Esophagus muscularis mucosa (tissue), 4 donors: ENCODE measurements at regions not wholly inside any gene's neighbourhood (a gene's known extent, or its start where the extent isn't known, plus 50 kb on each side); places are given as distances from the start of the nearest gene placed in this dataset.

Source experiments
- DNase-seq: peaks from one replicate; pipeline ENCODE4 v3.0.0-alpha.2; 2017; ENCODE audit errors: extremely low spot score
- H3K27ac ChIP-seq, 4 donors: fragments of 200-600 bp; sonication (generic); replicated peaks in 1 of 4; 1 replicate in 3 of 4; 2 replicates in 1 of 4; pipeline ENCODE4 v1.5.1; 2016 to 2019; ENCODE audit warnings: mild to moderate bottlenecking in 1 of 4
- H3K27me3 ChIP-seq, 4 donors: fragments of 200-600 bp; sonication (generic); one replicate each; pipeline versions ENCODE4 v1.5.1 to v1.6.0; 2016 to 2019
- H3K36me3 ChIP-seq, 4 donors: fragments of 200-600 bp; sonication (generic); one replicate each; pipeline ENCODE4 v1.5.1; 2016 to 2019
- H3K4me1 ChIP-seq, 4 donors: fragments of 200-600 bp; sonication (generic); one replicate each; pipeline ENCODE4 v1.5.1; 2016 to 2019
- H3K4me3 ChIP-seq, 4 donors: fragments of 200-600 bp; sonication (generic); 1 replicate in 2 of 4; 2 replicates in 2 of 4; pipeline ENCODE4 v1.5.1; 2016 to 2019; ENCODE audit warnings: mild to moderate bottlenecking in 4 of 4, moderate library complexity in 1 of 4
- H3K9me3 ChIP-seq, 4 donors: fragments of 200-600 bp; sonication (generic); 1 replicate in 3 of 4; 2 replicates in 1 of 4; pipeline ENCODE4 v1.5.1; 2016 to 2019
- EP300 ChIP-seq: sonication (generic); formaldehyde crosslinking; IDR thresholded peaks from one replicate; pipeline ENCODE4 v1.6.1; 2017; ENCODE audit warnings: antibody characterized with exemption
- POLR2A ChIP-seq: fragments of 450-650 bp; IDR thresholded peaks from one replicate; pipeline ENCODE4 v1.6.1; 2017; ENCODE audit warnings: antibody characterized with exemption, moderate library complexity, mild to moderate bottlenecking, low read depth
- POLR2AphosphoS5 ChIP-seq, 2 donors: sonication (generic); formaldehyde crosslinking; IDR thresholded peaks; one replicate each; pipeline ENCODE4 v1.6.1; 2017; ENCODE audit warnings: antibody characterized with exemption in 2 of 2
- WGBS: methylation state at CpG from one replicate; pipeline ENCODE4 v1.1.5; 2018; 5-methylcytosine and 5-hydroxymethylcytosine counted together
- intact Hi-C: fragments of 100-400 bp; cut with DNase I; formaldehyde crosslinking; loops from one replicate; pipeline ENCODE4 v1.15.1; 2023
- TF ChIP-seq, protein P1 (sequence below), 3 experiments: fragments of 200-600 bp in 2 of 3; fragments of 450-650 bp in 1 of 3; sonication (generic) in 2 of 3; IDR thresholded peaks; one replicate each; pipeline ENCODE4 v1.5.1; 2017 to 2019; ENCODE audit warnings: antibody characterized with exemption in 3 of 3, mild to moderate bottlenecking in 2 of 3, moderate library complexity in 1 of 3

DNA sequence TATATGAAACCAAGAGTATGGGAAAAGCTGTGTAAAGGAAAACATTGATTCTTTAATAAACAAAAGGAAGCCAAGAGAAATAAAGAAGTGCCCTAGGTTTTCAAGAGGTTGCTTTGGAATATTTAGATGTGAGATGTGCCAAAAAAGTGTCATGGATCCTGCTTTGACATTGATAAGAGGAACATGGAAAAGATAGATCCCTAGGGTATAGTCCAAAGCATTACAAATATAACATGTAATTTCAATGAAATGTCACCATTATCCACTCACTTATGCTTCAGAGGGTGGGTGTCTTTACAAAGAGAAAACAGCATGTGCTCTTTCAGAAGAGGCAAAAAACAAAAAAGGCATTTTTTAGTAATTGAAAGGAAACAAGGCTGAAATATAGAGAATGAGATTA, 1196.7 kb downstream of the EFNA5 start:
- Histone ChIP-seq H3K27me3 (no peaks in the 10 kb centered on the region), H3K4me3 (no peak overlapping the region), H3K36me3 (no peaks in the 10 kb centered on the region), H3K4me1 (no peaks in the 10 kb centered on the region), H3K9me3 (no peaks in the 10 kb centered on the region), H3K27ac (no peak overlapping the region)
- intact Hi-C loops, result no loop called here
- TF ChIP-seq, protein P1, sequence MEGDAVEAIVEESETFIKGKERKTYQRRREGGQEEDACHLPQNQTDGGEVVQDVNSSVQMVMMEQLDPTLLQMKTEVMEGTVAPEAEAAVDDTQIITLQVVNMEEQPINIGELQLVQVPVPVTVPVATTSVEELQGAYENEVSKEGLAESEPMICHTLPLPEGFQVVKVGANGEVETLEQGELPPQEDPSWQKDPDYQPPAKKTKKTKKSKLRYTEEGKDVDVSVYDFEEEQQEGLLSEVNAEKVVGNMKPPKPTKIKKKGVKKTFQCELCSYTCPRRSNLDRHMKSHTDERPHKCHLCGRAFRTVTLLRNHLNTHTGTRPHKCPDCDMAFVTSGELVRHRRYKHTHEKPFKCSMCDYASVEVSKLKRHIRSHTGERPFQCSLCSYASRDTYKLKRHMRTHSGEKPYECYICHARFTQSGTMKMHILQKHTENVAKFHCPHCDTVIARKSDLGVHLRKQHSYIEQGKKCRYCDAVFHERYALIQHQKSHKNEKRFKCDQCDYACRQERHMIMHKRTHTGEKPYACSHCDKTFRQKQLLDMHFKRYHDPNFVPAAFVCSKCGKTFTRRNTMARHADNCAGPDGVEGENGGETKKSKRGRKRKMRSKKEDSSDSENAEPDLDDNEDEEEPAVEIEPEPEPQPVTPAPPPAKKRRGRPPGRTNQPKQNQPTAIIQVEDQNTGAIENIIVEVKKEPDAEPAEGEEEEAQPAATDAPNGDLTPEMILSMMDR (IDR thresholded peaks at IDR 0.05), result no peak
- no peak for DNase-seq

DNA sequence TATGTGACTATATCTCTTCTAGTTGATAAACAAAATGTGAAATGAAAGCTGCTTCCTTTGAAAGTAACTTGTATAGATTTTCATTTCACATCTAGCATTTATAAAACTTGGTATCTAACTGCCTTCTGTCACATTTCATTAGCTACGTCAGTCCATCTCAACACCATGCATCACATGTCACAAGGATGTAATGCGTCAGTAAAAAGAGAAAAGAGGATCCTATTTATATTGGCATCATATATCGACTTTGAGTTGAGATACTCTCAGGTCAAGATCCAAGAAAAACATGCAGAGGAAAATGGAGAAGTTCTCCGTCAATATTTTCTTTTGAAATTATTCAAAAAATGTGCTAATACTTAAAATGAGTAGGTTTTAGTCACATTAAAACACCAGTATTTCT, 1211.2 kb downstream of the EFNA5 start:
- Histone ChIP-seq H3K4me1 (no peaks in the 10 kb centered on the region), H3K4me3 (no peak overlapping the region), H3K36me3 (no peaks in the 10 kb centered on the region), H3K27ac (no peak overlapping the region), H3K27me3 (no peaks in the 10 kb centered on the region), H3K9me3 (no peaks in the 10 kb centered on the region)
- intact Hi-C loops, result no loop called here
- DNase-seq, result no peak
- WGBS, result 79% methylated on average over 4 of the region's 4 CpGs
- TF ChIP-seq POLR2A (no peak), EP300 (no peak), POLR2AphosphoS5 (IDR thresholded peaks at IDR 0.05) (no peak)
- TF ChIP-seq, protein P1 (IDR thresholded peaks at IDR 0.05), result no peak

DNA sequence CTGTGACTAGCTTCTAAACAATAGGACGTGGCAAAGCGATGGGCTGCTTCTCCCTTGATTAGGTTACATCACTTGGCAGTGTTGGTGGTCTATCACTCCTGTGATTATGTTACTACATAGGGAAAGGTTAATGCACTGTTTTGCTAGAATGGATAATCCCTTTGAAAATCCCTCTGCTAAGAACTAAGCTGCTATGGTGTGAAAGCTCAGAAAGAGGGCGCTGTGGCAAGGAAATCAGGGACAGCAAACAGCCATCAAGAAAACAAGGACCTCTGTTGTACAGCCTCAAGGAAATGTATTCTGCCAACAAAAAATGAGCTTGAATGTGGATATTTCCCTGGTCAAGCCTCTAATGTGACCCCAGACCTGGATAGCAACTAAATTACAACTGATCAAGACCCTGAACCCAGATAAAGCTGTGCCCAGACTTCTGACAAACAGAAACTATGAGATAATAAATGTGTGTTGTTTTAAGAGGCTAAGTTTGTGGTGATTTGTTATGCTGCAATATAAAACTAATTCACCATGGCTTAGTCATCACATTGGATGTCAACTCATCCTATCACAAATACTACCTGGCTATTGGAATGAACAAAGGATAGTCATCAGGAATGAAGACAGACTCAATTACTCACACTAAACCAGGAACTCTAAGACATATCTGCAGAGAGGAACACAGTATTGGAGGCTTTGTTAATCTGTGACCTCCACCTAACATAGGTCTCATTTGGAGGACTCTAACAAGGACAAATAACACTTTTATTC, 1215.9 kb downstream of the EFNA5 start:
- Histone ChIP-seq H3K27me3 (no peaks in the 10 kb centered on the region), H3K4me3 (no peak overlapping the region), H3K36me3 (no peaks in the 10 kb centered on the region), H3K9me3 (no peaks in the 10 kb centered on the region), H3K27ac (no peak overlapping the region), H3K4me1 (no peaks in the 10 kb centered on the region)
- no peak for DNase-seq
- intact Hi-C loops, result no loop called here
- 54% methylated on average over 3 of the region's 3 CpGs for WGBS
- TF ChIP-seq EP300, result no peak
- TF ChIP-seq, protein P1 (IDR thresholded peaks at IDR 0.05), result no peak
- TF ChIP-seq POLR2A, result no peak
- no peak for TF ChIP-seq POLR2AphosphoS5 (IDR thresholded peaks at IDR 0.05)

- 88% methylated on average over 1 of the region's 1 CpG for WGBS
- no peak for DNase-seq
- no peaks in the 10 kb centered on the region for H3K9me3 ChIP-seq
- H3K4me1 ChIP-seq, result no peaks in the 10 kb centered on the region
- TF ChIP-seq, protein P1 (IDR thresholded peaks at IDR 0.05), result no peak
- TF ChIP-seq POLR2A (no peak), EP300 (no peak), POLR2AphosphoS5 (IDR thresholded peaks at IDR 0.05) (no peak)
- H3K36me3 ChIP-seq, result no peaks in the 10 kb centered on the region
- intact Hi-C loops, result no loop called here
- H3K27me3 ChIP-seq, result no peaks in the 10 kb centered on the region
- H3K4me3 ChIP-seq, result no peak overlapping the region
- no peak overlapping the region for H3K27ac ChIP-seq
These were observed 1216.7 kb downstream of the EFNA5 start for GRCh38 chr5:106454050-106454449.

GRCh38 chr5:106451998-106452397, 1218.7 kb downstream of the EFNA5 start:
- Histone ChIP-seq H3K36me3 (no peaks in the 10 kb centered on the region), H3K4me3 (no peak overlapping the region), H3K27ac (no peak overlapping the region), H3K9me3 (no peaks in the 10 kb centered on the region), H3K27me3 (no peaks in the 10 kb centered on the region), H3K4me1 (no peaks in the 10 kb centered on the region)
- no peak for DNase-seq
- WGBS, result 84% methylated on average over 5 of the region's 5 CpGs
- TF ChIP-seq EP300 (no peak), POLR2A (no peak)
- TF ChIP-seq, protein P1 (IDR thresholded peaks at IDR 0.05), result no peak
- intact Hi-C loops, result no loop called here
